ENCODE measurements at regions not wholly inside any gene's neighbourhood (a gene's known extent, or its start where the extent isn't known, plus 50 kb on each side); places are given as distances from the start of the nearest gene placed in this dataset.
"Not testable (repeated sequence)": the region's sequence is repeated elsewhere in the genome, so short reads cannot be mapped to it uniquely, and the experiment has no call there.

GRCh38 chr2:134029418-134029817 is 224.5 kb upstream of the MGAT5 start:
- Histone ChIP-seq H3K27ac (ENCODE audit: low read depth, low read length) (no peak overlapping the region), H3K36me3 (ENCODE audit: insufficient read depth, low read length) (no peaks in the 10 kb centered on the region), H3K9ac (ENCODE audit: low read depth, low read length) (no peak overlapping the region), H3K9me3 (ENCODE audit: insufficient read depth, low read depth, low read length) (no peaks in the 10 kb centered on the region), H3K4me1 (ENCODE audit: insufficient read depth, low read length) (no peaks in the 10 kb centered on the region), H3K27me3 (ENCODE audit: insufficient read depth, low read length) (no peaks in the 10 kb centered on the region), H3K4me3 (ENCODE audit: low read length) (no peak overlapping the region)
- 94% methylated on average over 6 of the region's 6 CpGs for WGBS

GRCh38 chr2:134031539-134031938 is 222.3 kb upstream of the MGAT5 start:
- Histone ChIP-seq H3K4me3 (ENCODE audit: low read length) (no peak overlapping the region), H3K36me3 (ENCODE audit: insufficient read depth, low read length) (no peaks in the 10 kb centered on the region), H3K9me3 (ENCODE audit: insufficient read depth, low read depth, low read length) (no peaks in the 10 kb centered on the region), H3K27me3 (ENCODE audit: insufficient read depth, low read length) (no peaks in the 10 kb centered on the region), H3K27ac (ENCODE audit: low read depth, low read length) (no peak overlapping the region), H3K4me1 (ENCODE audit: insufficient read depth, low read length) (no peaks in the 10 kb centered on the region), H3K9ac (ENCODE audit: low read depth, low read length) (no peak overlapping the region)
- WGBS: 94% methylated on average over 6 of the region's 6 CpGs

GRCh38 chr2:134035605-134036370 is 218.1 kb upstream of the MGAT5 start:
- H3K4me1 ChIP-seq (ENCODE audit: insufficient read depth, low read length): no peaks in the 10 kb centered on the region
- 93% methylated on average over 5 of the region's 5 CpGs for WGBS
- no peak overlapping the region for H3K4me3 ChIP-seq (ENCODE audit: low read length)
- H3K27me3 ChIP-seq (ENCODE audit: insufficient read depth, low read length): no peaks in the 10 kb centered on the region
- H3K9me3 ChIP-seq (ENCODE audit: insufficient read depth, low read depth, low read length): peaks cover 14% of the 10 kb centered on the region; the same call in 1 of the 2 replicates
- no peak overlapping the region for H3K27ac ChIP-seq (ENCODE audit: low read depth, low read length)
- no peak overlapping the region for H3K9ac ChIP-seq (ENCODE audit: low read depth, low read length)
- H3K36me3 ChIP-seq (ENCODE audit: insufficient read depth, low read length): no peaks in the 10 kb centered on the region

- Histone ChIP-seq H3K9me3 (ENCODE audit: insufficient read depth, low read depth, low read length) (peaks cover 28% of the 10 kb centered on the region), H3K36me3 (ENCODE audit: insufficient read depth, low read length) (no peaks in the 10 kb centered on the region), H3K4me1 (ENCODE audit: insufficient read depth, low read length) (no peaks in the 10 kb centered on the region), H3K9ac (ENCODE audit: low read depth, low read length) (no peak overlapping the region), H3K27me3 (ENCODE audit: insufficient read depth, low read length) (no peaks in the 10 kb centered on the region), H3K4me3 (ENCODE audit: low read length) (no peak overlapping the region), H3K27ac (ENCODE audit: low read depth, low read length) (no peak overlapping the region)
- WGBS: 93% methylated on average over 1 of the region's 1 CpG
Observed at GRCh38 chr2:134039912-134040581, 213.8 kb upstream of the MGAT5 start.

- H3K9ac ChIP-seq (ENCODE audit: low read depth, low read length); H3K27ac ChIP-seq (ENCODE audit: low read depth, low read length); H3K27me3 ChIP-seq (ENCODE audit: insufficient read depth, low read length); H3K36me3 ChIP-seq (ENCODE audit: insufficient read depth, low read length); H3K4me3 ChIP-seq (ENCODE audit: low read length); H3K4me1 ChIP-seq (ENCODE audit: insufficient read depth, low read length): not testable (repeated sequence)
- WGBS: 88% methylated on average over 4 of the region's 4 CpGs
- peaks cover 28% of the 10 kb centered on the region for H3K9me3 ChIP-seq (ENCODE audit: insufficient read depth, low read depth, low read length)
Observed at GRCh38 chr2:134040626-134041172, 213.2 kb upstream of the MGAT5 start.

GRCh38 chr2:134041877-134042276 is 212.0 kb upstream of the MGAT5 start:
- H3K9ac ChIP-seq (ENCODE audit: low read depth, low read length): no peak overlapping the region
- no peak overlapping the region for H3K4me3 ChIP-seq (ENCODE audit: low read length)
- no peak overlapping the region for H3K27ac ChIP-seq (ENCODE audit: low read depth, low read length)
- peaks cover 28% of the 10 kb centered on the region for H3K9me3 ChIP-seq (ENCODE audit: insufficient read depth, low read depth, low read length)
- H3K4me1 ChIP-seq (ENCODE audit: insufficient read depth, low read length): no peaks in the 10 kb centered on the region
- H3K36me3 ChIP-seq (ENCODE audit: insufficient read depth, low read length): no peaks in the 10 kb centered on the region
- H3K27me3 ChIP-seq (ENCODE audit: insufficient read depth, low read length): no peaks in the 10 kb centered on the region

GRCh38 chr2:134043028-134043427 is 210.8 kb upstream of the MGAT5 start:
- not testable (repeated sequence) for H3K27ac ChIP-seq (ENCODE audit: low read depth, low read length); H3K4me3 ChIP-seq (ENCODE audit: low read length); H3K27me3 ChIP-seq (ENCODE audit: insufficient read depth, low read length); H3K4me1 ChIP-seq (ENCODE audit: insufficient read depth, low read length); H3K36me3 ChIP-seq (ENCODE audit: insufficient read depth, low read length); H3K9ac ChIP-seq (ENCODE audit: low read depth, low read length)
- WGBS: 91% methylated on average over 8 of the region's 8 CpGs
- H3K9me3 ChIP-seq (ENCODE audit: insufficient read depth, low read depth, low read length): peaks cover 28% of the 10 kb centered on the region

- WGBS: 95% methylated on average over 4 of the region's 4 CpGs
- H3K9ac ChIP-seq (ENCODE audit: low read depth, low read length): no peak overlapping the region
- peaks cover 9% of the 10 kb centered on the region; the same call in 1 of the 2 replicates for H3K9me3 ChIP-seq (ENCODE audit: insufficient read depth, low read depth, low read length)
- no peaks in the 10 kb centered on the region for H3K27me3 ChIP-seq (ENCODE audit: insufficient read depth, low read length)
- no peak overlapping the region for H3K4me3 ChIP-seq (ENCODE audit: low read length)
- H3K4me1 ChIP-seq (ENCODE audit: insufficient read depth, low read length): no peaks in the 10 kb centered on the region
- H3K36me3 ChIP-seq (ENCODE audit: insufficient read depth, low read length): no peaks in the 10 kb centered on the region
- H3K27ac ChIP-seq (ENCODE audit: low read depth, low read length): no peak overlapping the region
Observed at GRCh38 chr2:134052173-134052572, 201.7 kb upstream of the MGAT5 start.

GRCh38 chr2:134056173-134056572 is 197.7 kb upstream of the MGAT5 start:
- WGBS: 100% methylated on average over 2 of the region's 2 CpGs
- Histone ChIP-seq H3K27ac (ENCODE audit: low read depth, low read length) (no peak overlapping the region), H3K27me3 (ENCODE audit: insufficient read depth, low read length) (no peaks in the 10 kb centered on the region), H3K36me3 (ENCODE audit: insufficient read depth, low read length) (no peaks in the 10 kb centered on the region), H3K4me1 (ENCODE audit: insufficient read depth, low read length) (no peaks in the 10 kb centered on the region), H3K9ac (ENCODE audit: low read depth, low read length) (no peak overlapping the region), H3K9me3 (ENCODE audit: insufficient read depth, low read depth, low read length) (no peaks in the 10 kb centered on the region), H3K4me3 (ENCODE audit: low read length) (no peak overlapping the region)

GRCh38 chr2:134061066-134061465 is 192.8 kb upstream of the MGAT5 start:
- not testable (repeated sequence) for H3K4me1 ChIP-seq (ENCODE audit: insufficient read depth, low read length); H3K4me3 ChIP-seq (ENCODE audit: low read length); H3K9me3 ChIP-seq (ENCODE audit: insufficient read depth, low read depth, low read length); H3K27me3 ChIP-seq (ENCODE audit: insufficient read depth, low read length); H3K36me3 ChIP-seq (ENCODE audit: insufficient read depth, low read length); H3K9ac ChIP-seq (ENCODE audit: low read depth, low read length); H3K27ac ChIP-seq (ENCODE audit: low read depth, low read length)
- WGBS: 95% methylated on average over 8 of the region's 8 CpGs

GRCh38 chr2:134062235-134062634 is 191.6 kb upstream of the MGAT5 start:
- H3K27ac ChIP-seq (ENCODE audit: low read depth, low read length); H3K27me3 ChIP-seq (ENCODE audit: insufficient read depth, low read length); H3K36me3 ChIP-seq (ENCODE audit: insufficient read depth, low read length); H3K9ac ChIP-seq (ENCODE audit: low read depth, low read length); H3K9me3 ChIP-seq (ENCODE audit: insufficient read depth, low read depth, low read length); H3K4me1 ChIP-seq (ENCODE audit: insufficient read depth, low read length); H3K4me3 ChIP-seq (ENCODE audit: low read length): not testable (repeated sequence)
- 40% methylated on average over 1 of the region's 3 CpGs for WGBS
